Mucosa of rectum (tissue), 2 donors: ENCODE measurements at regions not wholly inside any gene's neighbourhood (a gene's known extent, or its start where the extent isn't known, plus 50 kb on each side); places are given as distances from the start of the nearest gene placed in this dataset.
"Not testable (repeated sequence)": the region's sequence is repeated elsewhere in the genome, so short reads cannot be mapped to it uniquely, and the experiment has no call there.

Experiments used
- H3K27ac ChIP-seq, 2 donors: one replicate each; pipeline ENCODE4 v1.7.0; 2013; ENCODE audit warnings: inconsistent platforms in 2 of 2, low read depth in 2 of 2, low read length in 2 of 2
- H3K27me3 ChIP-seq, 2 donors: one replicate each; pipeline ENCODE4 v1.7.0; 2013; ENCODE audit warnings: low read length in 2 of 2; ENCODE audit not compliant: control insufficient read depth in 2 of 2, insufficient read depth in 2 of 2
- H3K36me3 ChIP-seq, 2 donors: one replicate each; pipeline ENCODE4 v1.7.0; 2013; ENCODE audit warnings: low read length in 2 of 2; ENCODE audit not compliant: control insufficient read depth in 2 of 2, insufficient read depth in 2 of 2
- H3K4me1 ChIP-seq, 2 donors: one replicate each; pipeline ENCODE4 v1.7.0; 2013; ENCODE audit warnings: low read length in 2 of 2, mild to moderate bottlenecking in 1 of 2; ENCODE audit not compliant: control insufficient read depth in 2 of 2, insufficient read depth in 2 of 2
- H3K4me3 ChIP-seq, 2 donors: one replicate each; pipeline ENCODE4 v1.7.0; 2013; ENCODE audit warnings: low read length in 2 of 2
- H3K9ac ChIP-seq, 2 donors: one replicate each; pipeline ENCODE4 v1.7.0; 2013; ENCODE audit warnings: low read length in 2 of 2, low read depth in 1 of 2, mild to moderate bottlenecking in 1 of 2
- H3K9me3 ChIP-seq, 2 donors: one replicate each; pipeline ENCODE4 v1.7.0; 2013; ENCODE audit warnings: low read length in 2 of 2; ENCODE audit not compliant: control insufficient read depth in 2 of 2
- donor health status: healthy.
- donor health status: Normal muscosa, but diverticular disease.

DNA sequence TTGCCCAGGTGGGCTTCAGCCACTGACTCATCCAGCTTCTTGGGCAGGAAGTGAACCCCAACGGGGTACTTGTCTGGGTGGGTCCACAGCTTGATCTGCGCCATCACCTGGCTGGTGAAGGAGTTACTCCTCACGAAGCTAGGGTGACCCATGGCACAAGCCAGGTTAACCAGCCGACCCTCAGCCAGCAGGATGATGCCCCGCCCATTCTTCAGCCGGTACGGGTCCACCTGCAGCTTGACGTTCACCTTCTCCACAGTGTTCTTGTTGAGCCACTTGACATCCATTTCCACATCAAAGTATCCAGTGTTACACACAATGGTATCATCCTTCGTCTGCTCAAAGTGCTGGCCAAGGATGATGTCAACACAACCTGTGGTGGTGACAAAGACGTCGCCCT lies 121.3 kb upstream of the NXPH2 start:
- H3K4me1 ChIP-seq = no peaks in the 10 kb centered on the region
- no peaks in the 10 kb centered on the region for H3K9me3 ChIP-seq
- H3K9ac ChIP-seq = no peak overlapping the region
- no peak overlapping the region for H3K27ac ChIP-seq
- no peaks in the 10 kb centered on the region for H3K27me3 ChIP-seq
- H3K36me3 ChIP-seq = no peaks in the 10 kb centered on the region
- H3K4me3 ChIP-seq = no peak overlapping the region

DNA sequence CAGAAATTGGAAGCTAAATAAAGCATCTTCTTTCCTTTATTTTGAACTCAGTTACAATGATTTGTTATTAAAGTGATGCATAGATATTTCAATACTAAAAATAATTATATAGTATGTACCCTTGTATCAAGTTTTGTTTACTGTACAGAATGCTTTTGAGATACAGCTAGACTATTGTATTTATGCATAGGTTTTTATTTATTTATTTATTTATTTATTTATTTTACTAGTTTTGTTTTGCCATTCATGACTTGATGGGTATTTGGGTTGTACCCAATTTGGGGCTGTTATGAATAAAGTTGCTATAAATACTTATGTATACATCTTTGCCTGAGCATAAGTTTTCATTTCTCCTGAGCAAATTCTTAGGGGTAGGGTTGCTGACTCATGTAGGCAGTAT lies 118.7 kb upstream of the NXPH2 start:
- H3K27ac ChIP-seq = no peak overlapping the region
- no peaks in the 10 kb centered on the region for H3K36me3 ChIP-seq
- H3K9ac ChIP-seq = no peak overlapping the region
- no peaks in the 10 kb centered on the region for H3K4me1 ChIP-seq
- no peak overlapping the region for H3K4me3 ChIP-seq
- H3K27me3 ChIP-seq = no peaks in the 10 kb centered on the region
- H3K9me3 ChIP-seq = no peaks in the 10 kb centered on the region

GRCh38 chr2:138897274-138897673 lies 117.1 kb upstream of the NXPH2 start:
- H3K9me3 ChIP-seq = no peaks in the 10 kb centered on the region
- no peaks in the 10 kb centered on the region for H3K4me1 ChIP-seq
- no peaks in the 10 kb centered on the region for H3K36me3 ChIP-seq
- H3K4me3 ChIP-seq = no peak overlapping the region
- H3K27ac ChIP-seq = no peak overlapping the region
- H3K9ac ChIP-seq = no peak overlapping the region
- H3K27me3 ChIP-seq = no peaks in the 10 kb centered on the region

- no peak overlapping the region for H3K27ac ChIP-seq
- H3K36me3 ChIP-seq = no peaks in the 10 kb centered on the region
- H3K27me3 ChIP-seq = no peaks in the 10 kb centered on the region
- no peaks in the 10 kb centered on the region for H3K4me1 ChIP-seq
- H3K9ac ChIP-seq = no peak overlapping the region
- H3K4me3 ChIP-seq = no peak overlapping the region
- no peaks in the 10 kb centered on the region for H3K9me3 ChIP-seq
Observed at GRCh38 chr2:138893746-138894145, 113.6 kb upstream of the NXPH2 start.

GRCh38 chr2:138881126-138881525 lies 100.9 kb upstream of the NXPH2 start:
- no peaks in the 10 kb centered on the region for H3K36me3 ChIP-seq
- H3K27me3 ChIP-seq = no peaks in the 10 kb centered on the region

GRCh38 chr2:138879931-138880330 lies 99.7 kb upstream of the NXPH2 start:
- H3K27me3 ChIP-seq = no peaks in the 10 kb centered on the region
- no peaks in the 10 kb centered on the region for H3K4me1 ChIP-seq
- H3K9me3 ChIP-seq = no peaks in the 10 kb centered on the region
- H3K27ac ChIP-seq = no peak overlapping the region
- H3K4me3 ChIP-seq = no peak overlapping the region
- H3K36me3 ChIP-seq = no peaks in the 10 kb centered on the region
- H3K9ac ChIP-seq = no peak overlapping the region

More at GRCh38 chr2:138881126-138881525, 100.9 kb upstream of the NXPH2 start:
- H3K4me3 ChIP-seq = no peak overlapping the region
- no peaks in the 10 kb centered on the region for H3K4me1 ChIP-seq
- H3K27ac ChIP-seq = no peak overlapping the region
- H3K9ac ChIP-seq = no peak overlapping the region
- H3K9me3 ChIP-seq = no peaks in the 10 kb centered on the region

- H3K36me3 ChIP-seq = no peaks in the 10 kb centered on the region
- no peaks in the 10 kb centered on the region for H3K27me3 ChIP-seq
- no peaks in the 10 kb centered on the region for H3K4me1 ChIP-seq
- no peak overlapping the region for H3K27ac ChIP-seq
- H3K4me3 ChIP-seq = no peak overlapping the region
- no peaks in the 10 kb centered on the region for H3K9me3 ChIP-seq
- H3K9ac ChIP-seq = no peak overlapping the region
Observed at GRCh38 chr2:138877421-138877820, 97.2 kb upstream of the NXPH2 start.

DNA sequence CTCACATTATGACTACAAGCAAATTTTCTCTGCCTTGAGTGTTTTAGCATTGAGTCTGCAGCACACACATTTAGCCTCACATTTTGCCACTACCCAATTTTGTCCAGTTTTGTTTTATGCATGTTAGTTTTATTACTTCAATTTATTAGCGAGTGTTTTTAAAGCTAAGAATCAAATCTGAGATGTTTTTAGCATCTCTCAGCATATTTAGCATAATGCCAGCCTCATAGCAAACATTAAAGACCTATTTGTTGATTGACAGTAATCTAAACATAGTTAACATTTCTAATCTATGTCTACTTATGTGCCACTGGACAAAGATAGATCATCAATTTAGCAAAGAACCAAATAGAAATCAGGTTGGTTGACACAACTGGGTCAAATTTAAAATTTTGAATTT lies 94.1 kb upstream of the NXPH2 start:
- Histone ChIP-seq H3K4me3 (no peak overlapping the region), H3K27ac (no peak overlapping the region), H3K9ac (no peak overlapping the region), H3K27me3 (no peaks in the 10 kb centered on the region), H3K4me1 (no peaks in the 10 kb centered on the region), H3K9me3 (no peaks in the 10 kb centered on the region), H3K36me3 (no peaks in the 10 kb centered on the region)

DNA sequence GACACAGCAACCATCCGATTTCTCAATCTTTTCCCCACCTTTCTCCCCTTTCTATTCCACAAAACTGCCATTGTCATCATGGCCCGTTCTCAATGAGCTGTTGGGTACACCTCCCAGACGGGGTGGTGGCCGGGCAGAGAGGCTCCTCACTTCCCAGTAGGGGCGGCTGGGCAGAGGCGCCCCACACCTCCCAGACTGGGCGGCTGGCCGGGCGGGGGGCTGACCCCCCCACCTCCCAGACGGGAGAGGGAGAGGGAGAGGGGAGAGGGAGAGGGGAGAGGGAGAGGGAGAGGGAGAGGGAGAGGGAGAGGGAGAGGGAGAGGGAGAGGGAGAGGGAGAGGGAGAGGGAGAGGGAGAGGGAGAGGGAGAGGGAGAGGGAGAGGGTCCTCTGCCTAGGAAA lies 91.9 kb upstream of the NXPH2 start:
- H3K27ac ChIP-seq, H3K36me3 ChIP-seq, H3K27me3 ChIP-seq, H3K4me3 ChIP-seq, H3K4me1 ChIP-seq, H3K9ac ChIP-seq, H3K9me3 ChIP-seq: not testable (repeated sequence)

GRCh38 chr2:138871312-138871711 lies 91.1 kb upstream of the NXPH2 start:
- Histone ChIP-seq H3K9me3 (no peaks in the 10 kb centered on the region), H3K27ac (no peak overlapping the region), H3K36me3 (no peaks in the 10 kb centered on the region), H3K27me3 (no peaks in the 10 kb centered on the region), H3K4me1 (no peaks in the 10 kb centered on the region), H3K9ac (no peak overlapping the region), H3K4me3 (no peak overlapping the region)

GRCh38 chr2:138867341-138867740 lies 87.2 kb upstream of the NXPH2 start:
- no peaks in the 10 kb centered on the region for H3K36me3 ChIP-seq
- no peaks in the 10 kb centered on the region for H3K4me1 ChIP-seq
- H3K9ac ChIP-seq = no peak overlapping the region
- no peaks in the 10 kb centered on the region for H3K27me3 ChIP-seq
- H3K9me3 ChIP-seq = no peaks in the 10 kb centered on the region
- H3K27ac ChIP-seq = no peak overlapping the region
- no peak overlapping the region for H3K4me3 ChIP-seq
